ENCODE measurements at regions not wholly inside any gene's neighbourhood (a gene's known extent, or its start where the extent isn't known, plus 50 kb on each side); places are given as distances from the start of the nearest gene placed in this dataset.
"Not testable (repeated sequence)": the region's sequence is repeated elsewhere in the genome, so short reads cannot be mapped to it uniquely, and the experiment has no call there.

GRCh38 chr15:81924729-81925128, 121.1 kb downstream of the MEX3B start:
- H3K4me3 ChIP-seq (ENCODE audit: low read length) = no peak overlapping the region
- TF ChIP-seq, protein P1, sequence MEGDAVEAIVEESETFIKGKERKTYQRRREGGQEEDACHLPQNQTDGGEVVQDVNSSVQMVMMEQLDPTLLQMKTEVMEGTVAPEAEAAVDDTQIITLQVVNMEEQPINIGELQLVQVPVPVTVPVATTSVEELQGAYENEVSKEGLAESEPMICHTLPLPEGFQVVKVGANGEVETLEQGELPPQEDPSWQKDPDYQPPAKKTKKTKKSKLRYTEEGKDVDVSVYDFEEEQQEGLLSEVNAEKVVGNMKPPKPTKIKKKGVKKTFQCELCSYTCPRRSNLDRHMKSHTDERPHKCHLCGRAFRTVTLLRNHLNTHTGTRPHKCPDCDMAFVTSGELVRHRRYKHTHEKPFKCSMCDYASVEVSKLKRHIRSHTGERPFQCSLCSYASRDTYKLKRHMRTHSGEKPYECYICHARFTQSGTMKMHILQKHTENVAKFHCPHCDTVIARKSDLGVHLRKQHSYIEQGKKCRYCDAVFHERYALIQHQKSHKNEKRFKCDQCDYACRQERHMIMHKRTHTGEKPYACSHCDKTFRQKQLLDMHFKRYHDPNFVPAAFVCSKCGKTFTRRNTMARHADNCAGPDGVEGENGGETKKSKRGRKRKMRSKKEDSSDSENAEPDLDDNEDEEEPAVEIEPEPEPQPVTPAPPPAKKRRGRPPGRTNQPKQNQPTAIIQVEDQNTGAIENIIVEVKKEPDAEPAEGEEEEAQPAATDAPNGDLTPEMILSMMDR (IDR thresholded peaks at IDR 0.05; ENCODE audit: insufficient read depth, low read depth, low read length, missing control alignments) = no peak
- no peak for DNase-seq (ENCODE audit: low read depth)

- no peak for DNase-seq (ENCODE audit: low read depth)
- H3K4me3 ChIP-seq (ENCODE audit: low read length) = no peak overlapping the region
- TF ChIP-seq, protein P1 (IDR thresholded peaks at IDR 0.05; ENCODE audit: insufficient read depth, low read depth, low read length, missing control alignments) = no peak
These were observed 122.1 kb downstream of the MEX3B start for GRCh38 chr15:81923561-81924350.

GRCh38 chr15:81922143-81922542, 123.7 kb downstream of the MEX3B start:
- no peak for DNase-seq (ENCODE audit: low read depth)
- H3K4me3 ChIP-seq (ENCODE audit: low read length) = no peak overlapping the region
- TF ChIP-seq, protein P1 (IDR thresholded peaks at IDR 0.05; ENCODE audit: insufficient read depth, low read depth, low read length, missing control alignments) = no peak

GRCh38 chr15:81921163-81921562, 124.7 kb downstream of the MEX3B start:
- TF ChIP-seq, protein P1 (IDR thresholded peaks at IDR 0.05; ENCODE audit: insufficient read depth, low read depth, low read length, missing control alignments) = no peak
- no peak for DNase-seq (ENCODE audit: low read depth)
- no peak overlapping the region for H3K4me3 ChIP-seq (ENCODE audit: low read length)

DNA sequence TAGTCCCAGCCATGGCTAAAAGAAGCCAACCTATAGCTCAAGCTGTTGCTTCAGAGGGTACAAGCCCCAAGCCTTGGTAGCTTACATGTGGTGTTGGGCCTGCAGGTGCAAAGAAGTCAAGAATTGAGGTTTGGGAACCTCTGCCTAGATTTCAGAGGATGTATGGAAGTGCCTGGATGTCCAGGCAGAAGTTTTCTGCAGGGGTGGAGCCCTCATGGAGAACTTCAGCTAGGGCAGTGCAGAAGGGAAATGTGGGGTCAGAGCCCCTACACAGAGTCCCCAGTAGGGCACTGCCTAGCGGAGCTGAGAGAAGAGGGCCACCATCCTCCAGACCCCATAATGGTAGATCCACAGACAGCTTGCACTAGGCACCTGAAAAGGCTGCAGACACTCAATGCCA, 127.1 kb downstream of the MEX3B start:
- H3K4me3 ChIP-seq (ENCODE audit: low read length); DNase-seq (ENCODE audit: low read depth): not testable (repeated sequence)

DNA sequence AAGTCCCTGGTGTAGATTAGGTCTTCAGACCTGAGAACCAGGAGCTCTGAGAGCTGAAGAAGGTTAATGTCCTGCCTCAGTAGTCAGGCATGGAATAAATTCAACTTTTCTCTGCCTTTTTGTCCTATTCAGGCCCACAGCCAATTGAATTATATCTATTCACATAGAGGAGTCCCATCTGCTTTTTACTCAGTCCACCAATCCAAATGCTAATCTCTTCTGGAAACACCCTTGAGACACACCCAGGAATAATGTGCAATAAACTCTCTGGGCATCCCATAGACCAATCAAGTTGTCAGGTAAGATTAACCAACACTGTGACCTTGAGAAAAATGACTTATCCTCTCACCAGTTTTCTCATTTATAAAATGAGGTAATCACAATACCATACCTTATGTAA, 129.4 kb downstream of the MEX3B start:
- DNase-seq (ENCODE audit: low read depth) = no peak
- no peak overlapping the region for H3K4me3 ChIP-seq (ENCODE audit: low read length)
- TF ChIP-seq, protein P1 (IDR thresholded peaks at IDR 0.05; ENCODE audit: insufficient read depth, low read depth, low read length, missing control alignments) = no peak

DNA sequence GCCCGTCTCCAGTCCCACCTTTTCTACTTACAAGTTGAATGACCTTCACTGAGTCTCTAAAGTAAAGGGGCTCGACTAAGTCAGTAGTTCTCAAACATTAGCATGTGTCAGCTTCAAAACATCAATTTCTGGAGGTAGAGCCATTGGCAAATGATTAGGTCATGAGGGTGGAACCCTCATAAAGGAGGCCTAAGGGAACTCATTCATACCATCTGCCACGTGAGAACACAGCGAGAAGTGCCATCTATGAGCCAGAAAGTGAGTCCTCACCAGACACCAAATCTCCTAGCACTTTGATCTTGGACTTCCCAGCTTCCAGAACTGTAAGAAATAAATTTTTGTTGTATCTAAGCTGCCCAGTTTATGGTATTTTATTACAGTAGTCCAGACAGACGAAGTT, 129.8 kb downstream of the MEX3B start:
- no peak for DNase-seq (ENCODE audit: low read depth)
- H3K4me3 ChIP-seq (ENCODE audit: low read length) = no peak overlapping the region
- TF ChIP-seq, protein P1 (IDR thresholded peaks at IDR 0.05; ENCODE audit: insufficient read depth, low read depth, low read length, missing control alignments) = no peak
